SK-N-DZ (cell line): ENCODE measurements at regions not wholly inside any gene's neighbourhood (a gene's known extent, or its start where the extent isn't known, plus 50 kb on each side); places are given as distances from the start of the nearest gene placed in this dataset.
"Not testable (repeated sequence)": the region's sequence is repeated elsewhere in the genome, so short reads cannot be mapped to it uniquely, and the experiment has no call there.

Experiments used
- DNase-seq: peaks from one replicate; pipeline ENCODE4 v3.0.0-alpha.2; 2015; ENCODE audit warnings: low spot score

DNA sequence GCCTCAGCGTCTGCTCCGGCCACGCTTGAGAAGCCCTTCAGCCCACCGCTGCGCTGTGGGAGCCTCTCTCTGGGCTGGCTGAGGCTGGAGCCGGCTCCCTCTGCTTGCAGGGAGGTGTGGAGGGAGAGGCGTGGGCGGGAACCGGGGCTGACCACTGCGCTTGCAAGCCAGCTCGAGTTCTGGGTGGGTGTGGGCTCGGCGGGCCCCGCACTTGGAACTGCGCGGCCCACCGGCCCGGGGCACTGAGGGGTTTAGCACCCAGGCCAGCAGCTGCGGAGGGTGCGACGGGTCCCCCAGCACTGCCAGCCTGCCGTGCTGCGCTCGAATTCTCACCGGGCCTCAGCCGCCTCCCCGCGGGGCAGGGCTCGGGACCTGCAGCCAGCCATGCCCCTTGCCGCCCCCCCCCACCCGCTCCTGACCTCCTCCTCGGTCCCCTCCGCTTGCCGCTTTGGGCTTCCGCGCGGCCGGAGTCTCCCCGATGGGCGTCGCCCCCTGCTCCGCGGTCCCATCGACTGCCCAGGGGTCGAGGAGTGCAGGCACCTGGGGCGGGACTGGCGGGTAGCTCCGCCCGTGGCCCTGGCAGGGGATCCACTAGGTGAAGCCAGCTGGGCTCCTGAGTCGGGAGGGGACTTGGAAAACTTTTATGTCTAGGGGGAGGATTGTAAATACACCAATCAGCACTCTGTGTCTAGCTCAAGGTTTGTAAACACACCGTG lies 106.7 kb downstream of the RAP2B start:
- DNase-seq, result no peak

DNA sequence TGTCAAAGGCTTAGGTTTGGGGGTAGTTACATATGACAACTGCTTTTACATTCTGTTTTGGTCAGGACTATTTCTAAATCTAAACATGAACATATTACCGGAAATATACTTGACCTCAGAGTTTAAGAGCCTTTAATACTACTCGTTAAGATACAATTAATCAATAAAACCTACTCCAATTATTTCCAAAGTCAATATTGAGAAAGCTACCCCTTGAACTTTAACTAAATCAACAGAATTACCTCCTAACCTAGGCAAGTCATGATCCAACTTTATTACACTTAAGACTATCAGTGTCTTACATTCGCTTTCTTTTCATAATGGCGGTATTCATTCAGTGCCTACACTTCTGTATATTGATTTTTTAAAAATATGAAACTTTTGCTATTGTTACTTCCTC lies 107.7 kb downstream of the RAP2B start:
- DNase-seq, result no peak

DNA sequence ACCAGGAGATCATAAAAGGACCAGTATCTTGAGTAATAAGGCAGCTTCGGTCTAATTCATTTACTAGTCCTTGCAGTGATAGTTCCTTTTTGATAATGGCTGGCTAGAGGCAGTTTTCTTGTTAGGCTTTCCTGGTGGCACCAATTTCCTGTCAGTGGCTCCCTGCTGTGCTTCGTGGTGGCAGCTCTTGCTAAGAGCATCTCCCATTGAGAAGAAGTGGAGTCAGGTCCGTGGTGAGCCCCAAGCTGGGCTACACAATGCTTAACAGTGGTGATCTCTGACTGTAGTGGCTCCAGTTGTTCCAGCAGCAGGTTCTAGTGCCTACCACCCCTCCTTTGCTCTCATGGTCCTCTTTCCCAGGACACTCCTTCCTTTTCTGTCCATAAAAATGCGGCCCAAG lies 111.2 kb downstream of the RAP2B start:
- DNase-seq, result no peak

DNA sequence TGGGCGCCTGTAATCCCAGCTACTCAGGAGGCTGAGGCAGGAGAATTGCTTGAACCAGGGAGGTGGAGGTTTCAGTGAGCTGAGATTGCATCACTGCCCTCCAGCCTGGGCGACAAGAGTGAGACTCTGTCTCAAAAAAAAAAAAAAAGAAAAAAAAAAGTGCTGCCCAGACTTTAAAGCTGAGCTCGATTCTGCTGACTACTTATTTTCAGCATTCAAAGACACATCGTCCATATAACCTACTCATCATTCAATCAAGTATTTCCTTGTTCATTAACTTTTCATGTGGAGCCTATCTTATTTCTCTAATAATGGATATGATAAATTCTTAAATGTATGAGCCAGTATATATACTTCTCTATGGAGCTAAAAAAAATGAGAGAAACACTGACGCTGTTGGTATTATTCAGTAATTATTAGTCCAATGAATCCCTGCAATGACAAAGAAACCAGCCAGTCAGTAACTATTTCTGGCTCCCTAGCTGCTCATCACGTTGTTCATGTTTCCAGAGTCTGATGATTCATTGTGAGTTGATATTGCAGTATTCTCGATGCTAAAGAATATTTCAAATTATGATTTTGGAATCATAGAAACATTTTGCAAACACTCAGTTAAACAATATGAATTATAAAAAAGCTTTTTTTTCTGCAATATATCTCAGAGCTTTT lies 111.9 kb downstream of the RAP2B start:
- no peak for DNase-seq

- no peak for DNase-seq
Observed at GRCh38 chr3:153274561-153274960, 112.5 kb downstream of the RAP2B start.

DNA sequence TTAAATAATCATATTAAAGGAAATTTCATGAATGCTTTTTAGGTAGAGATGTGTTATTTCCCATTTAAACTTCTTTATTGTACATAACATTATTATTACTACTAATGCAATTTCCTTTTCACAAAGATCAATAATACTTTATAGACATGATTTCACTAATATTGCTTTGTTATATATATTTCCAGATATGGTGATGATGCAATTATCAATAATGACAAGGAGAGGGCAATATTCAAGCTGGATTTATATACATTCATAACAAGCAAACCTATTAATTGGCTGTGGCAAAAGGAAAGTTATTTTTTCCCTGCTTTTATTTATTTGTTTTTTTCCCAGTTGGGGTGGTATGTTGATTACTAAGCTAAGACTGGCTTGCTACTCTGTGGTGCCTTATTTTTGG lies 113.5 kb downstream of the RAP2B start:
- DNase-seq, result no peak

DNA sequence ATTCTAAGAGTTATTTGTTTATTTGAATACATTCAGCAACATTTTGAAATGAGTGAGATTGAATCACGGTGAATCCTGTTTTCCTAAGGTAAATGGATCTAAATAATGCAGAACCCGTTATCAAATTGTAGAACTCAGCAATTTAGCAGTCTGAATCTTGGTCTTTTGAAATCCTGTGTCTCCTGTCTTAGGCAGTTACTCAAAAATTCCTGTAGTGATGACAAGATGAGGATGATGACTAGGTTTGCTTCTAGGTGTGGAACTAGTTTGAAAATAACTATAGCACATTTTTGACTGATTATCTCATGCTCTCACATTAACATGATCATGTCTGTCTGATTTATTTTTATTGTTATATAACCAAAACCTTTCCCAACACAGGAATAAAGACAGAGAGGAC lies 115.0 kb downstream of the RAP2B start:
- DNase-seq, result no peak

- DNase-seq, result not testable (repeated sequence)
Observed at GRCh38 chr3:153281236-153281997, 119.4 kb downstream of the RAP2B start.

- DNase-seq, result no peak
Observed at GRCh38 chr3:153282355-153282754, 120.3 kb downstream of the RAP2B start.

- DNase-seq, result no peak
Observed at GRCh38 chr3:153284282-153284938, 122.4 kb downstream of the RAP2B start.

DNA sequence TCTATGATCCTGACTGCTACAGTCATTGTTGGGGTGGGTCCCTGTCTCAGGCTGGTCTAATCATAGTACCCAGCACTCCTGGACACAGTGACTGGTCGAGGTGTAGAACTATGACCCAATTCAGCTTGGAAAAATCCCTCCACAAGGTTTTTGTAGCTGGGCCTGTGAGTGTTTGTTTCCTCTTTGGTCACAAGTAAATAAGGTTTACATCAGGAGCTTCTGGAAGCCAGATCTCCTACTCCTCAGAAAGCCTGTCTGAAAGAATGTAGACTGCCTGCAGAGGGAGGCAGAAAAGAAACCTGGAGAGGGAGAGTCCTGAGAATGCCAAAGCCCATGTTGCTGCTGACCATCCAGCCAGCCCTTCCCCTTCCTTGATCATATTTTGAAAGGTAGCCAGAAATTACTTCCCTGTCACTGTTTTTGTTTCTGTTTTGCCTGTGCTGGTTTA lies 123.2 kb downstream of the RAP2B start:
- no peak for DNase-seq

DNA sequence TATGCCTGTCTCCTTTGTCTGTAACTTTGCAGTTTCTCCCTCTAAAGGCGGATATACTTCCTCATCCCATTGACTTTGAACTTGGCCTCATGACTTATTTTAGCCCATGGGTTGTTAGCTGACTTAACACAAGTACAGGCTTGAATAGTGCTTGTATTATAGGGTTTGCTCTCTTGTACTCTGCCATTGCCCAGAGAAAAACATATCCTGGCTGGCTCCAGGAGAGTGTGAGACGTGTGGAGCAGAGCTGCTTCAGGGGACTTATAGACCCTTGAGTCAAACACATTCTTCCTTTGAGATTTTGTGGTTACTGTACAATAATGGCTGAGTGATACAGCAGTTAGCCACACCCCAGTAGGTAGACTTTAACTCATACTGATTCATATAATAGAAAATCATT lies 124.0 kb downstream of the RAP2B start:
- no peak for DNase-seq

- no peak for DNase-seq
Observed at GRCh38 chr3:153287017-153287416, 125.0 kb downstream of the RAP2B start.

DNA sequence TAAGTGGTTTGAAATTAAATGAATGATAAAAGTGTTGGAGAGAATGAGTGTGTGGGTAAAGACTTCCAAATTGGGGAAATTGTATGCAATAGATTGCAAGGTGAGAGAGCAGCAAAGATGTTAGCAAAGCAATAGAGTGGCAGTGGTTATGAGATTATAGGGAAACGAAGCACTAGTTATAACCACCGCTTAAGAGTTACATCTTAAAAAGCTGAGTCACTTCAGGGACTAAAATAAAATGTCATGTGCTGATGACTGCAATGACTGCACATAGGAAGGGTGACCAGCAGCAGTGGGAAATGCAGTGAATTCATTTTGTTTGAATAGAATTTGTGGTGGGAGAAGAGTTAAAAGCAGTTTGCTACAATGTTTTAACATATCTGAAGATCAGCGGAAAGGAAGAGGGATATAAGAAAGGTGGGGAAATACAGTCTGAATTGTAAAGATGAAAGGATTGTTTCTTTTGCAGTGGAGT lies 127.3 kb downstream of the RAP2B start:
- DNase-seq, result no peak

DNA sequence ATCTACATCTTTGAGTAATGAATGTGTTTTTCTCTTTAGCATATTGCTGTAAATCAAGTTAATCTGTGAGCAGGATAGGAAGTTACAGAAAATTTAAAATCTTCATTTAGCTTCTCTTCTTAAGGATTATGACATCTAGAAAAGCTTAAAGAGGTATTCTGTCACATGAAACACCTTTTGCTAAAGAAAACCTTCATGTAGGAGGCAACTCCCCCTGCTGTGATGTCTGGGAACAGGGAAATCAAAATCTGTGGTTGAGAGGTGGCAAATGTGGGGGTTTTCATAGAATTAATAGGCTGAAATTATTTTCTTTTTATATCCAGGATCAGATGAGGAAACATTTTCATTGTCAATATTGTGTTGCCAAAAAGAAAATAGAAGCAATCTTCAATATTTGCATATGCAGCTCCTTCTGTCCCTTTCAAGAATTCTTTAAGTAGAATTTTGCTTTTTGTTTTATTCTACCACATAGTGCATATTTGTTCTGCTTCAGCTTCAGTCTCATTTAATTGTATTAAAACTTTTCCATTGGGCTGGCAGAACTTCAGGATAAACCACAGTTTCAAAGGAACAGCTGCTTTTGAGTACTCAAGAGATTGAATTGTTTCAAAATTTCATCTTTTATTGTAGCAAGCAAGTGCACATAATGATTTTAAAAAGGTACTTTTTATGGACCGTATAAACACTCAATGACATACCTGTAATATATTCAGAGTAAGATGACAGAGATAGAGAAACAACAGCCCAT lies 128.4 kb downstream of the RAP2B start:
- DNase-seq, result no peak

- peak; percentile 8 for DNase-seq
Observed at GRCh38 chr3:153291059-153291685, 129.1 kb downstream of the RAP2B start.

GRCh38 chr3:153293265-153293664 lies 131.2 kb downstream of the RAP2B start:
- no peak for DNase-seq

- no peak for DNase-seq
Observed at GRCh38 chr3:153295901-153296300, 133.9 kb downstream of the RAP2B start.

- no peak for DNase-seq
Observed at GRCh38 chr3:153305189-153305588, 143.2 kb downstream of the RAP2B start.

DNA sequence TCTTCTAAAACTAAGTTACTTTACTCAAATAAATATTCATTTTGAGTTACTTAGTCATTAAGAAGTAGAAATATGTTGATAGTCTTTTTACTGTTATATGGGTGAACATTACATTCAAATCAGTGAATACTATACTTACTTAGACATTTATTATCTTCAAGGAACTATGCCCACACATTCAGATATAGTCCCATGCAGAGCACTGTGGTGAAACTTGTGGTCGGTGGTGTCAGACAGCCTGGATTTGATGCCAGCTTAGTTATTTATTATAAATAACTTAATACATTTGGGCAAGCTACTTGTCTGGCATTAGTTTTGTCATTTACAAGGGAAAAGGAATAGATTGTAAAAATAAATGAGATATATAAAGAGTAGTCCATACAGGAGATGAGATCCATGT lies 149.5 kb downstream of the RAP2B start:
- no peak for DNase-seq
